GM12878 (cell line): ENCODE measurements at regions not wholly inside any gene's neighbourhood (a gene's known extent, or its start where the extent isn't known, plus 50 kb on each side); places are given as distances from the start of the nearest gene placed in this dataset.

Experiments
- ATAC-seq: fragments of 200-7000 bp; cut with Tn5 transposase; 3 replicates; pipeline ENCODE4 v1.9.1; 2020; ENCODE audit warnings: mild to moderate bottlenecking, moderate library complexity
- BruUV-seq: library from RNA; stranded (reverse); fragments of 400-500 nt; replicated peaks from 2 replicates; lab custom pipeline; 2021; lab: Mats Ljungman, UMichigan
- CTCF ChIA-PET: fragments of 300-600 bp; sonication (Branson Sonifier 250); formaldehyde crosslinking; extraction: SDS; loops from one replicate; lab custom pipeline; 2021; ENCODE audit warnings: inconsistent platforms; lab: Yijun Ruan, JAX
- POLR2A ChIA-PET: fragments of 350-600 bp; formaldehyde crosslinking; extraction: SDS; loops from one replicate; lab custom pipeline; 2021; ENCODE audit warnings: inconsistent platforms; lab: Charles Lee
- RAD21 ChIA-PET: fragments of 300-600 bp; sonication (Branson Sonifier 250); formaldehyde crosslinking; loops from one replicate; lab custom pipeline; 2023; ENCODE audit warnings: antibody characterized with exemption; ENCODE audit not compliant: unreplicated experiment; lab: Charles Lee
- SMC1A ChIA-PET: fragments of 300-600 bp; sonication (Branson Sonifier 250); formaldehyde crosslinking; loops from one replicate; lab custom pipeline; 2023; ENCODE audit not compliant: unreplicated experiment, uncharacterized antibody; lab: Charles Lee
- DNase-seq: peaks from one replicate; pipeline ENCODE4 v3.0.0-alpha.2; 2011; ENCODE audit warnings: low read depth, low spot score
- FAIRE-seq: peaks from 3 replicates; lab custom pipeline; 2011; peaks lifted over from hg19 to GRCh38; lab: Jason Lieb, UNC
- H2AFZ ChIP-seq: 2 replicates; pipeline ENCODE4 v1.6.0; 2011; ENCODE audit warnings: low read depth, low read length, control low read depth; ENCODE audit not compliant: control insufficient read depth
- H3K27ac ChIP-seq: 2 replicates; pipeline ENCODE4 v1.5.1; 2011; ENCODE audit warnings: control low read depth; ENCODE audit not compliant: control insufficient read depth, insufficient read depth
- H3K27me3 ChIP-seq, 2 experiments: replicated peaks in 1 of 2; 2 replicates each; pipeline versions ENCODE4 v1.6.0 to v1.6.1; 2011; ENCODE audit warnings: low read length in 1 of 2; ENCODE audit not compliant: control insufficient read depth in 2 of 2, insufficient read depth in 2 of 2
- H3K36me3 ChIP-seq, 2 experiments: 2 replicates each; pipeline ENCODE4 v1.5.1; 2011; ENCODE audit warnings: low read length in 1 of 2; ENCODE audit not compliant: control insufficient read depth in 2 of 2, insufficient read depth in 2 of 2
- H3K4me1 ChIP-seq: 2 replicates; pipeline ENCODE4 v1.6.1; 2011; ENCODE audit warnings: mild to moderate bottlenecking, low read length, moderate library complexity, mixed read lengths; ENCODE audit not compliant: control insufficient read depth, insufficient read depth
- H3K4me2 ChIP-seq: 2 replicates; pipeline ENCODE4 v1.6.0; 2011; ENCODE audit warnings: control low read depth; ENCODE audit not compliant: control insufficient read depth, insufficient read depth
- H3K4me3 ChIP-seq: fragments of 200-600 bp; sonication (generic); 2 replicates; pipeline ENCODE4 v1.5.1; 2016
- H3K79me2 ChIP-seq: 2 replicates; pipeline ENCODE4 v1.6.0; 2011; ENCODE audit warnings: low read length; ENCODE audit not compliant: control insufficient read depth, insufficient read depth
- H3K9ac ChIP-seq: 2 replicates; pipeline ENCODE4 v1.8.0; 2011; ENCODE audit warnings: low read length, control low read depth, mixed read lengths; ENCODE audit not compliant: control insufficient read depth, insufficient read depth
- H3K9me3 ChIP-seq: replicated peaks from 3 replicates; pipeline ENCODE4 v1.5.1; 2011; ENCODE audit warnings: mild to moderate bottlenecking, low read length; ENCODE audit not compliant: control insufficient read depth, insufficient read depth
- H4K20me1 ChIP-seq: 2 replicates; pipeline ENCODE4 v1.6.0; 2011; ENCODE audit not compliant: control insufficient read depth, insufficient read depth
- BHLHE40 ChIP-seq, 2 experiments: fragments of 450-650 bp in 1 of 2; IDR thresholded peaks; 2 replicates each; pipeline ENCODE4 v1.6.1; 2011 to 2017; ENCODE audit warnings: low read depth in 2 of 2, borderline replicate concordance in 1 of 2, improper control_type of control experiment in 1 of 2, low read length in 1 of 2, mild to moderate bottlenecking in 1 of 2
- EZH2 ChIP-seq: IDR thresholded peaks from 2 replicates; pipeline ENCODE4 v1.6.1; 2012; ENCODE audit warnings: low read depth, mild to moderate bottlenecking, control low read depth, inconsistent platforms, low read length, borderline replicate concordance; ENCODE audit not compliant: control insufficient read depth
- KAT2A ChIP-seq: conservative IDR thresholded peaks from 2 replicates; pipeline ENCODE4 v1.6.1; 2011; ENCODE audit warnings: low read depth, low read length; ENCODE audit not compliant: control insufficient read depth
- KDM1A ChIP-seq: fragments of 200-600 bp; sonication (generic); IDR thresholded peaks from 2 replicates; pipeline ENCODE4 v1.6.1; 2016; ENCODE audit warnings: borderline replicate concordance
- TCF3 ChIP-seq: IDR thresholded peaks from 2 replicates; pipeline ENCODE4 v1.6.1; 2012; ENCODE audit warnings: low read depth, mild to moderate bottlenecking, low read length, borderline replicate concordance; ENCODE audit not compliant: insufficient read depth
- ZBTB33 ChIP-seq: fragments of 450-650 bp; IDR thresholded peaks from 2 replicates; pipeline ENCODE4 v1.6.1; 2017; ENCODE audit warnings: mild to moderate bottlenecking
- ZNF687 ChIP-seq: fragments of 450-650 bp; IDR thresholded peaks from 2 replicates; pipeline ENCODE4 v1.6.1; 2017; ENCODE audit warnings: mild to moderate bottlenecking, moderate library complexity
- in situ Hi-C: fragments of 300-500 bp; cut with MboI; formaldehyde crosslinking; loops from 9 replicates; pipeline ENCODE4 v1.14.3; 2018; ENCODE audit warnings: mixed read lengths
- intact Hi-C: fragments of 100-400 bp; cut with micrococcal nuclease; formaldehyde crosslinking; loops from one replicate; pipeline ENCODE4 v1.14.2; 2022; ENCODE audit not compliant: unreplicated experiment
- TF ChIP-seq, protein P1 (sequence below): fragments of 450-650 bp; IDR thresholded peaks from 2 replicates; pipeline ENCODE4 v1.6.1; 2017; ENCODE audit warnings: low read depth, mild to moderate bottlenecking, moderate library complexity
- TF ChIP-seq, protein P2 (sequence below): fragments of 450-650 bp; IDR thresholded peaks from 2 replicates; pipeline ENCODE4 v1.6.1; 2018; ENCODE audit warnings: mild to moderate bottlenecking, low read depth, moderate library complexity; ENCODE audit not compliant: partially characterized antibody
- TF ChIP-seq, protein P3 (sequence below): fragments of 150-350 bp; IDR thresholded peaks from 2 replicates; pipeline ENCODE4 v1.6.1; 2014; ENCODE audit warnings: mild to moderate bottlenecking, low read depth, low read length

GRCh38 chr1:222979561-222979960, 163.5 kb downstream of the TLR5 start (continued):
- TF ChIP-seq, protein P1, sequence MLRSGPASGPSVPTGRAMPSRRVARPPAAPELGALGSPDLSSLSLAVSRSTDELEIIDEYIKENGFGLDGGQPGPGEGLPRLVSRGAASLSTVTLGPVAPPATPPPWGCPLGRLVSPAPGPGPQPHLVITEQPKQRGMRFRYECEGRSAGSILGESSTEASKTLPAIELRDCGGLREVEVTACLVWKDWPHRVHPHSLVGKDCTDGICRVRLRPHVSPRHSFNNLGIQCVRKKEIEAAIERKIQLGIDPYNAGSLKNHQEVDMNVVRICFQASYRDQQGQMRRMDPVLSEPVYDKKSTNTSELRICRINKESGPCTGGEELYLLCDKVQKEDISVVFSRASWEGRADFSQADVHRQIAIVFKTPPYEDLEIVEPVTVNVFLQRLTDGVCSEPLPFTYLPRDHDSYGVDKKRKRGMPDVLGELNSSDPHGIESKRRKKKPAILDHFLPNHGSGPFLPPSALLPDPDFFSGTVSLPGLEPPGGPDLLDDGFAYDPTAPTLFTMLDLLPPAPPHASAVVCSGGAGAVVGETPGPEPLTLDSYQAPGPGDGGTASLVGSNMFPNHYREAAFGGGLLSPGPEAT: no peak
- TF ChIP-seq TCF3: no peak
- no peak for TF ChIP-seq BHLHE40 (IDR thresholded peaks at IDR 0.05; ENCODE audit: borderline replicate concordance in 1 of 2, low read depth in 2 of 2, low read length in 1 of 2)

DNA sequence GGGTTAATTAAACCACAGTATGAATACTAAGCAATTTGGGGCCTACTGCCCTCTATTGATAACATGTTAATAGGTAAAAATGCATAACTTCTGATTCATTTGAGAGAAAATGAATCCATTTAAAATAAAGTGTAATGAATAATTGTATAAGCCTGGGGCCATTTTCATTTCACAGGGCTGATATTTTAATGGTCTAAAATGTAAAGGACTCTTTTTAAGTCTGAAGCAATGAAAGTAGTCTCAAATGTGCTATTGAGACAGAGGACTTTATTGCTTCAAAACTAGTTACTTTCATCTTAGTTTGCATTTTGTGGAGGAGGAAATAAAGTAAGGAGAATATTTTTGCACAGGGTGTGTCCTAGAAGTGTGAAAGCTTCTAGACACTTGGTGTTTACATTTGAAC, 155.4 kb downstream of the TLR5 start:
- DNase-seq: no peak
- no peak for FAIRE-seq
- Histone ChIP-seq H3K27me3 (no peaks in the 10 kb centered on the region), H3K36me3 (no peaks in the 10 kb centered on the region), H3K79me2 (no peaks in the 10 kb centered on the region), H3K4me1 (no peaks in the 10 kb centered on the region), H3K27ac (no peak overlapping the region), H4K20me1 (no peaks in the 10 kb centered on the region; the same call in 1 of the 2 replicates), H2AFZ (no peak overlapping the region), H3K4me3 (no peak overlapping the region), H3K9ac (no peak overlapping the region), H3K4me2 (no peak overlapping the region), H3K9me3 (no peaks in the 10 kb centered on the region)
- BruUV-seq: no TSS peak
- intact Hi-C loops: no loop called here
- ChIA-PET RAD21 (no interaction called here), SMC1A (interaction anchor here (1.0 kb wide), 1 partner anchor 127 kb away, joined by 3 read pairs; no protein-coding TSS in a partner anchor), POLR2A (no interaction called here), CTCF (no interaction called here)
- no peak for ATAC-seq
- in situ Hi-C loops: no loop called here
- TF ChIP-seq EZH2: no peak
- TF ChIP-seq ZBTB33: no peak
- TF ChIP-seq ZNF687: no peak
- no peak for TF ChIP-seq KAT2A
- TF ChIP-seq, protein P2, sequence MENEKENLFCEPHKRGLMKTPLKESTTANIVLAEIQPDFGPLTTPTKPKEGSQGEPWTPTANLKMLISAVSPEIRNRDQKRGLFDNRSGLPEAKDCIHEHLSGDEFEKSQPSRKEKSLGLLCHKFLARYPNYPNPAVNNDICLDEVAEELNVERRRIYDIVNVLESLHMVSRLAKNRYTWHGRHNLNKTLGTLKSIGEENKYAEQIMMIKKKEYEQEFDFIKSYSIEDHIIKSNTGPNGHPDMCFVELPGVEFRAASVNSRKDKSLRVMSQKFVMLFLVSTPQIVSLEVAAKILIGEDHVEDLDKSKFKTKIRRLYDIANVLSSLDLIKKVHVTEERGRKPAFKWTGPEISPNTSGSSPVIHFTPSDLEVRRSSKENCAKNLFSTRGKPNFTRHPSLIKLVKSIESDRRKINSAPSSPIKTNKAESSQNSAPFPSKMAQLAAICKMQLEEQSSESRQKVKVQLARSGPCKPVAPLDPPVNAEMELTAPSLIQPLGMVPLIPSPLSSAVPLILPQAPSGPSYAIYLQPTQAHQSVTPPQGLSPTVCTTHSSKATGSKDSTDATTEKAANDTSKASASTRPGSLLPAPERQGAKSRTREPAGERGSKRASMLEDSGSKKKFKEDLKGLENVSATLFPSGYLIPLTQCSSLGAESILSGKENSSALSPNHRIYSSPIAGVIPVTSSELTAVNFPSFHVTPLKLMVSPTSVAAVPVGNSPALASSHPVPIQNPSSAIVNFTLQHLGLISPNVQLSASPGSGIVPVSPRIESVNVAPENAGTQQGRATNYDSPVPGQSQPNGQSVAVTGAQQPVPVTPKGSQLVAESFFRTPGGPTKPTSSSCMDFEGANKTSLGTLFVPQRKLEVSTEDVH: no peak
- TF ChIP-seq, protein P3, sequence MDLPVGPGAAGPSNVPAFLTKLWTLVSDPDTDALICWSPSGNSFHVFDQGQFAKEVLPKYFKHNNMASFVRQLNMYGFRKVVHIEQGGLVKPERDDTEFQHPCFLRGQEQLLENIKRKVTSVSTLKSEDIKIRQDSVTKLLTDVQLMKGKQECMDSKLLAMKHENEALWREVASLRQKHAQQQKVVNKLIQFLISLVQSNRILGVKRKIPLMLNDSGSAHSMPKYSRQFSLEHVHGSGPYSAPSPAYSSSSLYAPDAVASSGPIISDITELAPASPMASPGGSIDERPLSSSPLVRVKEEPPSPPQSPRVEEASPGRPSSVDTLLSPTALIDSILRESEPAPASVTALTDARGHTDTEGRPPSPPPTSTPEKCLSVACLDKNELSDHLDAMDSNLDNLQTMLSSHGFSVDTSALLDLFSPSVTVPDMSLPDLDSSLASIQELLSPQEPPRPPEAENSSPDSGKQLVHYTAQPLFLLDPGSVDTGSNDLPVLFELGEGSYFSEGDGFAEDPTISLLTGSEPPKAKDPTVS: no peak
- no peak for TF ChIP-seq KDM1A
